ENCODE measurements at regions not wholly inside any gene's neighbourhood (a gene's known extent, or its start where the extent isn't known, plus 50 kb on each side); places are given as distances from the start of the nearest gene placed in this dataset.

GRCh38 chr4:112003231-112003907 lies 141.9 kb upstream of the FAM241A start:
- no peaks in the 10 kb centered on the region for H3K4me1 ChIP-seq (ENCODE audit: control insufficient read depth, insufficient read depth, low read length)
- in situ Hi-C loops (cut with HindIII; ENCODE audit: low pct_unique_long_range_greater_than_20kb, low sequenced_read_pairs) (no loop called here), intact Hi-C loops (cut with micrococcal nuclease; ENCODE audit: unreplicated experiment) (no loop called here)
- TF ChIP-seq REST (IDR thresholded peaks at IDR 0.05; ENCODE audit: insufficient read depth in 1 of 2, low read depth in 2 of 2, low read length in 1 of 2), result no peak
- no TSS peak for BruUV-seq (replicated peaks)
- no peaks in the 10 kb centered on the region for H3K9me3 ChIP-seq (ENCODE audit: control insufficient read depth, insufficient read depth, low read depth, low read length)
- H3K36me3 ChIP-seq (ENCODE audit: control insufficient read depth, insufficient read depth, low read length), result no peaks in the 10 kb centered on the region
- no peaks in the 10 kb centered on the region for H3K27me3 ChIP-seq (ENCODE audit: control insufficient read depth, insufficient read depth, low read length)
- DNase-seq (ENCODE audit: low read depth, low spot score), result no peak
- ChIA-PET POLR2A (no interaction called here), CTCF (no interaction called here)
- no peak for ATAC-seq
- no peak overlapping the region for H3K27ac ChIP-seq (ENCODE audit: low read length)
- no peak overlapping the region for H3K4me3 ChIP-seq (ENCODE audit: low read depth in 2 of 2, low read length in 2 of 2)

GRCh38 chr4:112005027-112005426 lies 140.2 kb upstream of the FAM241A start:
- DNase-seq (ENCODE audit: low read depth, low spot score) (no peak), ATAC-seq (no peak)
- Histone ChIP-seq H3K4me1 (ENCODE audit: control insufficient read depth, insufficient read depth, low read length) (no peaks in the 10 kb centered on the region), H3K4me3 (ENCODE audit: low read depth in 2 of 2, low read length in 2 of 2) (no peak overlapping the region), H3K27ac (ENCODE audit: low read length) (no peak overlapping the region), H3K27me3 (ENCODE audit: control insufficient read depth, insufficient read depth, low read length) (no peaks in the 10 kb centered on the region), H3K9me3 (ENCODE audit: control insufficient read depth, insufficient read depth, low read depth, low read length) (no peaks in the 10 kb centered on the region), H3K36me3 (ENCODE audit: control insufficient read depth, insufficient read depth, low read length) (no peaks in the 10 kb centered on the region)
- intact Hi-C loops (cut with micrococcal nuclease; ENCODE audit: unreplicated experiment) (no loop called here), in situ Hi-C loops (cut with HindIII; ENCODE audit: low pct_unique_long_range_greater_than_20kb, low sequenced_read_pairs) (no loop called here)
- TF ChIP-seq TCF7L2 (IDR thresholded peaks at IDR 0.05; ENCODE audit: low read depth, low read length) (no peak), POLR2AphosphoS5 (IDR thresholded peaks at IDR 0.05; ENCODE audit: low read depth, low read length) (no peak), REST (IDR thresholded peaks at IDR 0.05; ENCODE audit: insufficient read depth in 1 of 2, low read depth in 2 of 2, low read length in 1 of 2) (no peak), CTCF (IDR thresholded peaks at IDR 0.05) (no peak), SIN3A (IDR thresholded peaks at IDR 0.05; ENCODE audit: borderline replicate concordance, insufficient read depth, low read depth, low read length) (no peak)
- ChIA-PET CTCF (no interaction called here), POLR2A (interaction anchor here (0.6 kb wide), 1 partner anchor 60 kb away, joined by 4 read pairs; no protein-coding TSS in a partner anchor)
- BruUV-seq (replicated peaks), result no TSS peak
